HCT116 (cell line): ENCODE measurements at regions not wholly inside any gene's neighbourhood (a gene's known extent, or its start where the extent isn't known, plus 50 kb on each side); places are given as distances from the start of the nearest gene placed in this dataset.

Experiments used
- ATAC-seq: fragments of 200-7000 bp; cut with Tn5 transposase; 2 replicates; pipeline ENCODE4 v1.9.1; 2020; ENCODE audit warnings: mild to moderate bottlenecking, moderate library complexity
- BruUV-seq: library from RNA; stranded (reverse); fragments of 400-500 nt; replicated peaks from 2 replicates; lab custom pipeline; 2021; lab: Mats Ljungman, UMichigan
- CTCF ChIA-PET: fragments of 300-600 bp; sonication (Branson Sonifier 250); formaldehyde crosslinking; loops from one replicate; lab custom pipeline; 2021; ENCODE audit warnings: antibody characterized with exemption; lab: Charles Lee
- POLR2A ChIA-PET: fragments of 300-600, 350-600 bp; sonication (Branson Sonifier 250); formaldehyde crosslinking; loops from one replicate; lab custom pipeline; 2021; ENCODE audit warnings: antibody characterized with exemption; lab: Charles Lee
- RAD21 ChIA-PET, 2 experiments: fragments of 300-600 bp; sonication (Branson Sonifier 250); formaldehyde crosslinking; loops; one replicate each; lab custom pipeline; 2023; ENCODE audit warnings: low total read pairs in 2 of 2; ENCODE audit not compliant: uncharacterized antibody in 2 of 2, unreplicated experiment in 2 of 2, low non-redundant PET in 1 of 2; lab: Charles Lee
- DNase-seq: peaks from one replicate; pipeline ENCODE4 v3.0.0-alpha.2; 2010; ENCODE audit warnings: low read depth, low spot score
- H2AFZ ChIP-seq: fragments of 200-600 bp; shearing (Covaris generic), sonication (generic); 2 replicates; pipeline ENCODE4 v1.6.1; 2017; ENCODE audit warnings: low read depth, mixed run types, mixed read lengths, antibody characterized with exemption, low read length; ENCODE audit not compliant: poor library complexity, severe bottlenecking
- H3K27ac ChIP-seq: 2 replicates; pipeline ENCODE4 v1.5.1; 2012; ENCODE audit warnings: low read depth, low read length
- H3K27me3 ChIP-seq: fragments of 200-600 bp; sonication (generic); 2 replicates; pipeline ENCODE4 v1.6.1; 2016; ENCODE audit warnings: mixed run types, low read length, mixed read lengths; ENCODE audit not compliant: insufficient read depth
- H3K36me3 ChIP-seq, 2 experiments: fragments of 200-500 bp in 1 of 2; fragments of 200-600 bp in 1 of 2; sonication (Bioruptor generic) in 1 of 2; sonication (generic) in 1 of 2; 2 replicates each; pipeline versions ENCODE4 v1.5.1 to v1.6.1; 2014 to 2016; ENCODE audit warnings: low read length in 2 of 2, inconsistent platforms in 1 of 2, mixed read lengths in 1 of 2, mixed run types in 1 of 2; ENCODE audit not compliant: insufficient read depth in 2 of 2, control insufficient read depth in 1 of 2
- H3K4me1 ChIP-seq, 2 experiments: fragments of 200-600 bp in 1 of 2; sonication (generic) in 1 of 2; 2 replicates each; pipeline versions ENCODE4 v1.5.1 to v1.6.1; 2012 to 2017; ENCODE audit warnings: low read length in 2 of 2, inconsistent platforms in 1 of 2, mild to moderate bottlenecking in 1 of 2, mixed read lengths in 1 of 2, mixed run types in 1 of 2, moderate library complexity in 1 of 2; ENCODE audit not compliant: insufficient read depth in 2 of 2, control insufficient read depth in 1 of 2
- H3K4me2 ChIP-seq: fragments of 200-600 bp; sonication (generic); 2 replicates; pipeline ENCODE4 v1.6.1; 2017; ENCODE audit warnings: mixed run types, low read length, mixed read lengths
- H3K4me3 ChIP-seq, 2 experiments: fragments of 200-600 bp in 1 of 2; sonication (generic) in 1 of 2; replicated peaks in 1 of 2; 2 replicates each; pipeline ENCODE4 v1.5.1; 2011 to 2016; ENCODE audit warnings: low read length in 2 of 2, control low read depth in 1 of 2, low read depth in 1 of 2, mild to moderate bottlenecking in 1 of 2, mixed read lengths in 1 of 2, mixed run types in 1 of 2
- H3K79me2 ChIP-seq: fragments of 200-600 bp; sonication (generic); 2 replicates; pipeline ENCODE4 v1.6.1; 2017; ENCODE audit warnings: mild to moderate bottlenecking, mixed run types, low read length, moderate library complexity, mixed read lengths; ENCODE audit not compliant: insufficient read depth
- H3K9ac ChIP-seq: fragments of 200-600 bp; sonication (generic); 2 replicates; pipeline ENCODE4 v1.6.1; 2016; ENCODE audit warnings: low read length, mixed read lengths
- H3K9me2 ChIP-seq: fragments of 200-600 bp; sonication (generic), shearing (Covaris generic); 2 replicates; pipeline ENCODE4 v1.6.1; 2017; ENCODE audit warnings: mixed run types, mild to moderate bottlenecking, moderate library complexity; ENCODE audit not compliant: insufficient read depth
- H3K9me3 ChIP-seq, 2 experiments: fragments of 200-500 bp in 1 of 2; fragments of 200-600 bp in 1 of 2; sonication (Bioruptor generic) in 1 of 2; sonication (generic) in 1 of 2; 2 replicates each; pipeline ENCODE4 v1.6.1; 2014 to 2017; ENCODE audit warnings: low read length in 2 of 2, mixed read lengths in 2 of 2, inconsistent platforms in 1 of 2, low read depth in 1 of 2, mild to moderate bottlenecking in 1 of 2, mixed run types in 1 of 2, moderate library complexity in 1 of 2; ENCODE audit not compliant: control insufficient read depth in 1 of 2, insufficient read depth in 1 of 2
- H4K20me1 ChIP-seq: fragments of 200-600 bp; sonication (generic), shearing (Covaris generic); 2 replicates; pipeline ENCODE4 v1.6.1; 2017; ENCODE audit warnings: mixed run types, mild to moderate bottlenecking, moderate library complexity; ENCODE audit not compliant: insufficient read depth
- CBX3 ChIP-seq: IDR thresholded peaks from 2 replicates; pipeline ENCODE4 v1.6.1; 2012; ENCODE audit warnings: low read depth
- ELF1 ChIP-seq: IDR thresholded peaks from 2 replicates; pipeline ENCODE4 v1.6.1; 2012; ENCODE audit warnings: low read depth, borderline replicate concordance
- EZH2 ChIP-seq: fragments of 200-600 bp; sonication (generic); IDR thresholded peaks from 2 replicates; pipeline ENCODE4 v1.6.1; 2017; ENCODE audit warnings: antibody characterized with exemption, mixed run types
- FOSL1 ChIP-seq: IDR thresholded peaks from 2 replicates; pipeline ENCODE4 v1.6.1; 2012; ENCODE audit warnings: low read depth
- POLR2A ChIP-seq: IDR thresholded peaks from 2 replicates; pipeline ENCODE4 v1.7.0; 2011; ENCODE audit warnings: borderline replicate concordance; ENCODE audit not compliant: insufficient read depth, insufficient read length; ENCODE audit errors: extremely low read depth
- RAD21 ChIP-seq: IDR thresholded peaks from 2 replicates; pipeline ENCODE4 v1.6.1; 2012; ENCODE audit warnings: low read depth, mild to moderate bottlenecking
- SP1 ChIP-seq: IDR thresholded peaks from 2 replicates; pipeline ENCODE4 v1.6.1; 2012; ENCODE audit warnings: low read depth
- TCF7L2 ChIP-seq: IDR thresholded peaks from 2 replicates; pipeline ENCODE4 v1.7.0; 2011; ENCODE audit warnings: borderline replicate concordance, inconsistent platforms; ENCODE audit not compliant: insufficient read depth, insufficient read length; ENCODE audit errors: extremely low read depth
- ZFX ChIP-seq: fragments of 450-650 bp; IDR thresholded peaks from 2 replicates; pipeline ENCODE4 v1.6.1; 2017
- intact Hi-C: fragments of 100-400 bp; cut with micrococcal nuclease; formaldehyde crosslinking; loops from 2 replicates; pipeline ENCODE4 v1.10.0; 2022
- TF ChIP-seq, protein P1 (sequence below): IDR thresholded peaks from 2 replicates; pipeline ENCODE4 v1.6.1; 2011; ENCODE audit warnings: mild to moderate bottlenecking, low read length, moderate library complexity; ENCODE audit not compliant: insufficient replicate concordance; ENCODE audit errors: extremely low read depth

DNA sequence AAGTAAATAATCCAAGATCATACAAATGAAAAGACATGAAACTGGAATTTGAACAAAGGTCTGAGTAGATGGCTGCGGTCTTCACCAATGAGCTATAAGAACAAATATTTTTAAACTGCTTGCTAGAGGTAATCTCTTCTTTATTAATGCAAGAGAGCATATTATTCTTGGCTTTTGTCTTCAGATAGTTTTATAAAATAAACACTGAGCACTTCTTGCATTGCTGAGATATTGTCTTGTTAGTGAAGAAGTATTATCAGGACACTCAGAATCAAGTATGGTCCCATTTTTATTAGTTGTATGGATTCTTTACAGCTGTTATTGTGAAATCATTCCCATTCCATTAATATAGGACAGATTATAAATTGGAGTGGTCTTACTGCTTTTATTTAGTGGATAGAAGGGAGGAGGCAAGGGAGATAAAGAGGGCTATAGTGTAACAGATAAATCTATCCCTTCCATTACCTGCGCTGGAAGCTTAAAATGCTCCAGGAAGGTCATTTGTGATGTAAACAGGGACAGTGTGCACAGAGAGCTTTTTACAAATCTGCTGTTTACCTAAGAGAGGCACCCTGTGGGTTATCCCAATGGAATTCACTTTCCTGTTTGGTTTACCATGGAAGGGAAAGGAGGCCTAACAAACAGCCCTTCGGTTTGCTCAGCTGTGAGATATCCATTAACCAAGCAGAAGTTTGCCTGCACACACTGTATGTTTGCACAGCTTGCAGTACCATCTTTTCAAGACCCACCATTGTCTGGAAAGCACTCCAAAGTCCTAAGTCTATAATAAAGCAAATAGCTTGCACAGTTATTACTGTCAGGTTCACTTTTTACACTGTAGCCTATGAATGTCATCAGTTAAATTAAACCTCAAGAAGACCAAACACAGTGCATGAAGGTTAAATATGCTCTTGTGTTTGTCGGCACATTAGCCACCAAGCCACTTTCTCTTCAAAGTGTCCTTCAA, 347.7 kb upstream of the TGFBR2 start:
- TF ChIP-seq POLR2A (no peak), SP1 (no peak), ZFX (no peak), ELF1 (no peak), RAD21 (no peak), EZH2 (no peak), FOSL1 (no peak), CBX3 (no peak), TCF7L2 (no peak)
- TF ChIP-seq, protein P1, sequence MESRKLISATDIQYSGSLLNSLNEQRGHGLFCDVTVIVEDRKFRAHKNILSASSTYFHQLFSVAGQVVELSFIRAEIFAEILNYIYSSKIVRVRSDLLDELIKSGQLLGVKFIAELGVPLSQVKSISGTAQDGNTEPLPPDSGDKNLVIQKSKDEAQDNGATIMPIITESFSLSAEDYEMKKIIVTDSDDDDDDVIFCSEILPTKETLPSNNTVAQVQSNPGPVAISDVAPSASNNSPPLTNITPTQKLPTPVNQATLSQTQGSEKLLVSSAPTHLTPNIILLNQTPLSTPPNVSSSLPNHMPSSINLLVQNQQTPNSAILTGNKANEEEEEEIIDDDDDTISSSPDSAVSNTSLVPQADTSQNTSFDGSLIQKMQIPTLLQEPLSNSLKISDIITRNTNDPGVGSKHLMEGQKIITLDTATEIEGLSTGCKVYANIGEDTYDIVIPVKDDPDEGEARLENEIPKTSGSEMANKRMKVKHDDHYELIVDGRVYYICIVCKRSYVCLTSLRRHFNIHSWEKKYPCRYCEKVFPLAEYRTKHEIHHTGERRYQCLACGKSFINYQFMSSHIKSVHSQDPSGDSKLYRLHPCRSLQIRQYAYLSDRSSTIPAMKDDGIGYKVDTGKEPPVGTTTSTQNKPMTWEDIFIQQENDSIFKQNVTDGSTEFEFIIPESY = no peak
- Histone ChIP-seq H3K4me3 (no peak overlapping the region), H3K79me2 (no peaks in the 10 kb centered on the region), H3K4me2 (no peak overlapping the region), H3K9me3 (no peaks in the 10 kb centered on the region), H3K9ac (no peak overlapping the region), H3K36me3 (no peaks in the 10 kb centered on the region), H3K27ac (no peak overlapping the region), H3K9me2 (no peaks in the 10 kb centered on the region), H2AFZ (peak overlapping the region; percentile 16), H3K27me3 (no peaks in the 10 kb centered on the region), H4K20me1 (no peaks in the 10 kb centered on the region), H3K4me1 (no peaks in the 10 kb centered on the region)
- intact Hi-C loops = no loop called here
- ChIA-PET POLR2A (interaction anchor here (0.6 kb wide), 1 partner anchor 11 kb away, joined by 3 read pairs; no protein-coding TSS in a partner anchor), CTCF (no interaction called here), RAD21 (no interaction called here)
- ATAC-seq = no peak
- no peak for DNase-seq
- BruUV-seq = no TSS peak
